Esophagus (tissue), 2 donors: ENCODE measurements at regions not wholly inside any gene's neighbourhood (a gene's known extent, or its start where the extent isn't known, plus 50 kb on each side); places are given as distances from the start of the nearest gene placed in this dataset.
"Not testable (repeated sequence)": the region's sequence is repeated elsewhere in the genome, so short reads cannot be mapped to it uniquely, and the experiment has no call there.

ENCODE experiments used
- H3K27ac ChIP-seq, 2 donors: one replicate each; pipeline ENCODE4 v1.5.1; 2013; ENCODE audit warnings: low read depth in 2 of 2, mild to moderate bottlenecking in 2 of 2, inconsistent platforms in 1 of 2, low read length in 1 of 2, moderate library complexity in 1 of 2
- H3K27me3 ChIP-seq, 2 donors: one replicate each; pipeline ENCODE4 v1.6.1; 2013; ENCODE audit warnings: low read length in 2 of 2, control low read depth in 1 of 2, mild to moderate bottlenecking in 1 of 2; ENCODE audit not compliant: insufficient read depth in 2 of 2, control insufficient read depth in 1 of 2
- H3K36me3 ChIP-seq, 2 donors: one replicate each; pipeline ENCODE4 v1.6.1; 2013; ENCODE audit warnings: low read length in 1 of 2; ENCODE audit not compliant: control insufficient read depth in 2 of 2, insufficient read depth in 2 of 2
- H3K4me1 ChIP-seq, 2 donors: one replicate each; pipeline ENCODE4 v1.6.1; 2013; ENCODE audit warnings: low read length in 1 of 2; ENCODE audit not compliant: control insufficient read depth in 2 of 2, insufficient read depth in 2 of 2
- H3K4me3 ChIP-seq, 2 donors: one replicate each; pipeline ENCODE4 v1.5.1; 2013; ENCODE audit warnings: low read length in 2 of 2, mild to moderate bottlenecking in 2 of 2, low read depth in 1 of 2, moderate library complexity in 1 of 2
- H3K9me3 ChIP-seq, 2 donors: one replicate each; pipeline ENCODE4 v1.6.1; 2013; ENCODE audit warnings: mild to moderate bottlenecking in 2 of 2, low read depth in 1 of 2, low read length in 1 of 2, moderate library complexity in 1 of 2; ENCODE audit not compliant: control insufficient read depth in 2 of 2, insufficient read depth in 1 of 2
- WGBS, 2 donors: extraction: QIAGEN DNeasy Blood & Tissue Kit; methylation state at CpG; one replicate each; pipeline ENCODE4 v1.1.7; 2013; 5-methylcytosine and 5-hydroxymethylcytosine counted together
- donor health status: healthy with polysubstance abuse.
- donor health status: Bipolar disorder and iron deficiency.

DNA sequence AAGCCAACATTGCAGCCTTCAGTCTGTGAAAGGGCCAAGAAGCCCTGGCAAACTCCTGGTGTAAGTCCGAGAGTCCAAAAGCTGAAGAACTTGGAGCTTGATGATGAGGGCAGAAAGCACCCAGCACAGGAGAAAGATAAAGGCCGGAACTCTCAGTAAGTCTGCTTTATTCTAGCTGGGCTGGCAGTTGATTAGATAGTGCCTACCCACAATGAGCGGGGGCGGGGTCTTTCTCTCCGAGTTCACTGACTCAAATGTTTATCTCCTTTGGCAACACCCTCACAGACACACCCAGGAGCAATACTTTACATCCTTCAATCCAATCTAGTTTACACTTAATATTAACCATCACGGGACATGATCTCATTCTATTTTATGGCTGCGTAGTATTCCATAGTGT is 1317.1 kb downstream of the SLITRK1 start:
- H3K9me3 ChIP-seq: peaks cover 0 to 2% of the 10 kb centered on the region in 2 donors
- H3K27ac ChIP-seq: no peak overlapping the region
- H3K27me3 ChIP-seq: no peaks in the 10 kb centered on the region
- H3K4me1 ChIP-seq: no peaks in the 10 kb centered on the region
- H3K36me3 ChIP-seq: no peaks in the 10 kb centered on the region
- H3K4me3 ChIP-seq: no peak overlapping the region
- 84 to 85% methylated on average over 7 of the region's 7 CpGs for WGBS, 2 donors

DNA sequence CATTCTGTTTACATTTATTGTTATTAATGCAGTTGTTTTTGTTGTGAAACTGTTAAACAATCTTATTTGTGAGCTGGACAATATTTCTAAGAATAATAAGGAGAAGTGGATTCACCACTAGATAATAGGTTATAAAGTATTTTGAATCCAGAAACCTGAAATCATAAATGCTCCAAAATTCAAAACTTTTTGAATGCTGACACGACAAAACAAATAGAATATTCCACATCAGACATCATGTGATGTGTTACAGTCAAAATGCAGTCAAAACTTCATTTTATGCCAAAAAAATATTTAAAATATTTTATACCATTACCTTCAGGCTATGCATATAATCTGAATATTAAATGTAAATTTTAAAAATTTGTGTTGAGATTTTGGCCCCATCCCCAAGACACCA is 1321.4 kb downstream of the SLITRK1 start:
- no peak overlapping the region for H3K4me3 ChIP-seq
- no peaks in the 10 kb centered on the region for H3K36me3 ChIP-seq
- WGBS, 2 donors: 72 to 83% methylated on average over 1 of the region's 1 CpG
- H3K9me3 ChIP-seq: no peaks in the 10 kb centered on the region
- H3K27ac ChIP-seq: no peak overlapping the region
- H3K4me1 ChIP-seq: no peaks in the 10 kb centered on the region
- H3K27me3 ChIP-seq: no peaks in the 10 kb centered on the region

DNA sequence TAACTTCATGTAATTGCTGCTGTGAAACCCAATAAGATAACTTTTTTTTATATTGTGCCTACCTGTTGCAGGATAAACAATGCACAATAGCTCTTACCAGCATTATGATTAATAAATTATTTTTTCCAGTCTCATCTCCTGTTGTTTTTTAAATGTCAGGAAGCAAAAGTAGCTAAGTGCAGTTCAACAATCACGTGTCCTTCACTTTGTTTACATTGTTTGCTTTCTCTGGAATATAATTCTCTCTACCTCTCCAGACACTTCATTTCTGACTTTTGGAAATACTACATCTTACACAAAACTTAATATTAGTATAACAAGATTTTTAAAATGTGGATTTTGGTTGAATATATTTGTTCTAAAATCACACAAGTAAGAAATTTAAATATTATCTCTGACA is 1359.4 kb downstream of the SLITRK1 start:
- Histone ChIP-seq H3K9me3 (no peaks in the 10 kb centered on the region), H3K36me3 (no peaks in the 10 kb centered on the region), H3K27me3 (no peaks in the 10 kb centered on the region), H3K27ac (no peak overlapping the region), H3K4me3 (no peak overlapping the region), H3K4me1 (no peaks in the 10 kb centered on the region)
- 18 to 21% methylated on average over 1 of the region's 1 CpG for WGBS, 2 donors

DNA sequence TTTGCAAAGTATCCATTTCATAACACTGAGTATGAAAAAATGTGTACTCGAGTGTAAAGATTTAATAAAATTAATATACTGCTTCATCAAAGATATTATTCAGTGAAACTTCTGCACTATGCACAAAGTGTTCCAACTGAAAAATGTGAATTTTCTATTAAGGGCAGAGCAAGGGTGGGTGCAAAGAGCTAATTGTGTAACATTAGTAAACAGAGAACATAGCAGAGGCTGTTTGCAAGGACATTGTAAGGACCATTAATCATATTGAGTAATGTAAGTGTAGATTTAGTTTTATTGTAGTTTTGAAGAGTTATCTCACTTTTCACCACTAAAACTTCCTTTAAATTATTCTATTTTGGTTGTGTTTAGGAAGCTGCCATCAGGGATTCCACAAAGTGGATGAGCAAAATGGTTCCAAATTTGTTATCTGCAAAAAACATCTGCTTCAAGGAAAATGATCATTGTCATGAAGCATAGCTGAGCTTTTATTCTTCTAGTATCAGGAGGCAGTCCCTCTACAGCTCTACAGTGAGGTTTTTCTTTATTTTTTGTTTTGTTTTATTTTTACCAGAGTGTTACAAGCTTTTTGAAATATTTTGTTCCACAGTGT is 1375.4 kb downstream of the SLITRK1 start:
- no peaks in the 10 kb centered on the region for H3K4me1 ChIP-seq
- no peaks in the 10 kb centered on the region for H3K27me3 ChIP-seq
- 60 to 68% methylated on average over 1 of the region's 1 CpG for WGBS, 2 donors
- H3K4me3 ChIP-seq: no peak overlapping the region
- H3K9me3 ChIP-seq: no peaks in the 10 kb centered on the region
- H3K36me3 ChIP-seq: no peaks in the 10 kb centered on the region
- H3K27ac ChIP-seq: no peak overlapping the region

- no peaks in the 10 kb centered on the region for H3K4me1 ChIP-seq
- H3K27me3 ChIP-seq: no peaks in the 10 kb centered on the region
- no peak overlapping the region for H3K4me3 ChIP-seq
- H3K27ac ChIP-seq: no peak overlapping the region
- H3K9me3 ChIP-seq: no peaks in the 10 kb centered on the region
- no peaks in the 10 kb centered on the region for H3K36me3 ChIP-seq
Measured at GRCh38 chr13:82501834-82502233, 1380.4 kb downstream of the SLITRK1 start.

- H3K9me3 ChIP-seq: no peaks in the 10 kb centered on the region
- H3K27me3 ChIP-seq: no peaks in the 10 kb centered on the region
- no peaks in the 10 kb centered on the region for H3K36me3 ChIP-seq
- no peak overlapping the region for H3K4me3 ChIP-seq
- no peak overlapping the region for H3K27ac ChIP-seq
- H3K4me1 ChIP-seq: no peaks in the 10 kb centered on the region
- WGBS, 2 donors: 27 to 38% methylated on average over 2 of the region's 2 CpGs
Measured at GRCh38 chr13:82480415-82480814, 1401.9 kb downstream of the SLITRK1 start.

DNA sequence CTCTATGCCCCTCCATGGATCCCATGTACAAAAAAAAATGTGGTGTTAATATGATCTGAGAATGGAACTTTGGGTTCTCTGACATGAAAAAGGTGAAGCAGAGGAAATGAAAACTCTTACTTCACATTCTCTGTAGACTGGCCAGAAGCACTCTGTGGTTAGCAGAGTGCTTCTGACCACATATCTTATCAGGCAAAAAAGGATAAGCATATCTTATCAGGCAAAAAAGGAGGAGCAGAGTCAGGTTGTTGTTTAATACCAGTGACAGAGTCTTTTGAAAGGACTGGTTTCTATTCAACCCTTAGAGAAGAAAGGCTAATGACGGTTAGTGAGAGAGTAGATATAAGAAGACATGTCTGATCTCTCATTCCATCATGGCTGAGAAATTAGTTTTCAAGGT is 1404.8 kb downstream of the SLITRK1 start:
- Histone ChIP-seq H3K9me3 (no peaks in the 10 kb centered on the region), H3K4me1 (no peaks in the 10 kb centered on the region), H3K27ac (no peak overlapping the region), H3K27me3 (no peaks in the 10 kb centered on the region), H3K4me3 (no peak overlapping the region), H3K36me3 (no peaks in the 10 kb centered on the region)
- 66 to 82% methylated on average over 1 of the region's 1 CpG for WGBS, 2 donors

DNA sequence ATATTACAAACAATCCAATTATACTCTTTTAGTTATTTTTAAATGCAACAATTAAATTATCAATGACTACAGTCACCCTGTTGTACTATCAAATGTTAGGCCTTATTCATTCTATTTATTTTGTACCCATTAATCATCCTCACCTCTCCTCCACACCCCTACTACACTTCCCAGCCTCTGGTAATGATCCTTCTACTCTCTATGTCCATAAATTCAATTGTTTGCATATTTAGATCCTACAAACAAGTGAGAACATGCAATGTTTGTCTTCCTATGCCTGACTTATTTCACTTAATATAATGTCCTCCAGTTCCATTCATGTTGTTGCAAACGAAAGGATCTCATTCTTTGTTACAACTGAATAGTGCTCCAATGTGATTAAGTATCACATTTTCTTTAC is 1414.6 kb downstream of the SLITRK1 start:
- Histone ChIP-seq H3K4me1 (no peaks in the 10 kb centered on the region), H3K36me3 (no peaks in the 10 kb centered on the region), H3K9me3 (no peaks in the 10 kb centered on the region), H3K27ac (no peak overlapping the region), H3K27me3 (no peaks in the 10 kb centered on the region), H3K4me3 (no peak overlapping the region)
- 34 to 49% methylated on average over 1 of the region's 1 CpG for WGBS, 2 donors

- H3K27me3 ChIP-seq, H3K36me3 ChIP-seq, H3K27ac ChIP-seq, H3K4me3 ChIP-seq, H3K9me3 ChIP-seq, H3K4me1 ChIP-seq: not testable (repeated sequence)
- 81 to 83% methylated on average over 4 of the region's 4 CpGs for WGBS, 2 donors
Measured at GRCh38 chr13:82459575-82459974, 1422.7 kb downstream of the SLITRK1 start.

GRCh38 chr13:82458169-82458568 is 1424.1 kb downstream of the SLITRK1 start:
- H3K9me3 ChIP-seq: no peaks in the 10 kb centered on the region
- no peak overlapping the region for H3K4me3 ChIP-seq
- H3K27me3 ChIP-seq: no peaks in the 10 kb centered on the region
- no peaks in the 10 kb centered on the region for H3K4me1 ChIP-seq
- no peaks in the 10 kb centered on the region for H3K36me3 ChIP-seq
- H3K27ac ChIP-seq: no peak overlapping the region
- 90 to 93% methylated on average over 13 of the region's 13 CpGs for WGBS, 2 donors
